HEK293 (cell line): ENCODE measurements at regions not wholly inside any gene's neighbourhood (a gene's known extent, or its start where the extent isn't known, plus 50 kb on each side); places are given as distances from the start of the nearest gene placed in this dataset.

Source experiments
- CTCF ChIP-seq: fragments of 450-650 bp; formaldehyde crosslinking; IDR thresholded peaks from 2 replicates; pipeline ENCODE4 v1.5.1; 2016; ENCODE audit warnings: missing biosample characterization, missing genetic modification characterization
- IKZF3 ChIP-seq: fragments of 450-650 bp; IDR thresholded peaks from 2 replicates; pipeline ENCODE4 v1.5.0; 2018; ENCODE audit warnings: missing biosample characterization, mild to moderate bottlenecking, missing genetic modification characterization, moderate library complexity
- KLF10 ChIP-seq: fragments of 450-650 bp; IDR thresholded peaks from 2 replicates; pipeline ENCODE4 v1.5.1; 2018; ENCODE audit warnings: missing biosample characterization, mild to moderate bottlenecking, missing genetic modification characterization
- REST ChIP-seq: fragments of 450-650 bp; formaldehyde crosslinking; IDR thresholded peaks from 2 replicates; pipeline ENCODE4 v1.5.1; 2016; ENCODE audit warnings: missing biosample characterization, missing genetic modification characterization
- TCF7L2 ChIP-seq: IDR thresholded peaks from 2 replicates; pipeline ENCODE4 v1.6.1; 2011; ENCODE audit warnings: low read depth, mild to moderate bottlenecking, inconsistent platforms, low read length, moderate library complexity, borderline replicate concordance
- ZNF146 ChIP-seq: fragments of 450-650 bp; formaldehyde crosslinking; IDR thresholded peaks from 2 replicates; pipeline ENCODE4 v1.5.1; 2016; ENCODE audit warnings: missing biosample characterization, missing genetic modification characterization
- ZNF202 ChIP-seq: fragments of 450-650 bp; formaldehyde crosslinking; IDR thresholded peaks from 2 replicates; pipeline ENCODE4 v1.5.1; 2016; ENCODE audit warnings: missing biosample characterization, missing genetic modification characterization, borderline replicate concordance
- ZNF274 ChIP-seq, 2 experiments: fragments of 200-500 bp in 1 of 2; fragments of 450-650 bp in 1 of 2; sonication (Bioruptor generic) in 1 of 2; formaldehyde crosslinking in 1 of 2; IDR thresholded peaks; 2 replicates each; pipeline versions ENCODE4 v1.5.1 to v1.6.1; 2014 to 2016; ENCODE audit warnings: borderline replicate concordance in 1 of 2, inconsistent platforms in 1 of 2, low read length in 1 of 2, missing biosample characterization in 1 of 2, missing genetic modification characterization in 1 of 2
- ZNF398 ChIP-seq: fragments of 450-650 bp; formaldehyde crosslinking; IDR thresholded peaks from 2 replicates; pipeline ENCODE4 v1.5.1; 2017; ENCODE audit warnings: missing biosample characterization, missing genetic modification characterization
- ZNF416 ChIP-seq: fragments of 450-650 bp; formaldehyde crosslinking; IDR thresholded peaks from 2 replicates; pipeline ENCODE4 v1.5.1; 2016; ENCODE audit warnings: missing biosample characterization, missing genetic modification characterization
- ZNF473 ChIP-seq: fragments of 450-650 bp; formaldehyde crosslinking; IDR thresholded peaks from 2 replicates; pipeline ENCODE4 v1.5.1; 2017; ENCODE audit warnings: missing biosample characterization, missing genetic modification characterization
- ZNF704 ChIP-seq: fragments of 450-650 bp; formaldehyde crosslinking; IDR thresholded peaks from 2 replicates; pipeline ENCODE4 v1.5.1; 2016; ENCODE audit warnings: missing biosample characterization, missing genetic modification characterization
- ZNF830 ChIP-seq: fragments of 450-650 bp; IDR thresholded peaks from 2 replicates; pipeline ENCODE4 v1.5.0; 2018; ENCODE audit warnings: missing biosample characterization, missing genetic modification characterization, low read depth, mild to moderate bottlenecking, moderate library complexity

- TF ChIP-seq KLF10 (tag by site-specific recombination) (no peak), CTCF (no peak), ZNF473 (tag by site-specific recombination) (no peak), ZNF704 (no peak), ZNF398 (no peak), IKZF3 (tag by site-specific recombination) (no peak), ZNF202 (tag by site-specific recombination) (no peak), TCF7L2 (no peak), REST (tag by site-specific recombination) (no peak), ZNF274 (IDR thresholded peaks at IDR 0.05; ENCODE audit: low read length) (no peak), ZNF274 (tag by site-specific recombination; IDR thresholded peaks at IDR 0.05; ENCODE audit: borderline replicate concordance) (no peak), ZNF146 (no peak), ZNF416 (tag by site-specific recombination) (no peak), ZNF830 (tag by site-specific recombination) (no peak)
These were observed 520.4 kb downstream of the NLGN4X start for GRCh38 chrX:5708251-5708650.
